SH-SY5Y (cell line): ENCODE measurements at regions not wholly inside any gene's neighbourhood (a gene's known extent, or its start where the extent isn't known, plus 50 kb on each side); places are given as distances from the start of the nearest gene placed in this dataset.
A peak's percentile ranks its signal among the peaks of the same experiment; 100 is the strongest.

Experiments
- GATA2 ChIP-seq: IDR thresholded peaks from 2 replicates; pipeline ENCODE4 v1.6.1; 2011; ENCODE audit warnings: mild to moderate bottlenecking, low read depth, low read length
- GATA3 ChIP-seq: IDR thresholded peaks from 2 replicates; pipeline ENCODE4 v1.6.1; 2011; ENCODE audit warnings: low read depth, mild to moderate bottlenecking, low read length, moderate library complexity

DNA sequence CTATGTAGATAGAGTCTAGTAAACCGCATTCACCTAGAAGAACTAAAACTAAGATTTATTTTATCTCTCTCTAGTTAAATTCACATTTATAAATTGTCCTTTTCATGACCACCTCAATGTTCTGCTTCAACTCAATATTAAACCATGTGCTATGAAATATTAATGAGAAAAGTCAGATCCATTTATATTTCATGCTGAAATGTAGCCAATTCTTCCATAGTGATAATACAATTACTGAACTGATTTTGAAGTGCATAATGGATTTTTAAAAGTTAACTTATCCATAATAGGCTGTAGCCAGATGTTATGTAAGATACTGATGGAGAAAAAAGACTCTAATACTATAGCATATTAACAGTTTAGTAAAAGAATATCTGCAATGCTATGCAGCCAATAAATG is 479.7 kb upstream of the PCDH15 start:
- TF ChIP-seq GATA3 = peak; percentile 35; the same call in 1 of the 2 replicates
- no peak for TF ChIP-seq GATA2

DNA sequence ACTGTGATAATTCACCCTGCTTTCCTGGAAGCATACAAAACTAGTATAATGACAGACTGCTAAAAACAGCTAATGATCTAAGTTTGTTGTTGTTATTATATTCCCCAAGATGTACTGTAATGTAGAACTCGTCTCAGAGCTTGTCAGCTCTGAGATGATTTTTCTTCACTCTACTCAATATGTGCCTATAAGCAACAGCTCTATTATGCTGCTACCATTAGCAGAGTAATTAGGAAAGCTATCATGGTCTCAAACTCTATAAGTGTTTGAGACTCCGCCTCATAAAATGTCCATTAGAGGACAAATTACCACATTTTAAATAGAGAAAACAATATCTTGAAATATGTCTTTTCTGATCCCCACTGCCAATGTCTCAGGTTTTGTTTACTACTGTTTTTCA is 476.5 kb upstream of the PCDH15 start:
- no peak for TF ChIP-seq GATA2
- no peak for TF ChIP-seq GATA3

DNA sequence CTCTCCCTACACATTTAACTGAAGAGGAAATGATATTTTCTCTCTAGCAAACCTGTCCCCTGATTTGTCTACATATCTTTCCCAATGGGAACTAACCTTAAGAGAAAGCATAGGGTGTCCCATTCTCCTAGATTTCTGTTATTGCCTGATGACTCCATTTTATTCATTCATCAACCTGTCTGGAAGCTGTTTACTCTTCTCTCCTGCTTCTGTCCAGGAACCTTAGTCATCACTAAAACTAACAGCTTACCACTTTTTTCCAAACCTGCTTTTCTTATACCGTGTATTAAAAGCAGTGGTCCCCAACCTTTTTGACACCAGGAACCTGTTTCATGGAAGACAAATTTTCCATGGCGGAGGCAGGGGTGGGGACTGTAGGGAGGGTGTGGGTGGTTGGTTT is 473.3 kb upstream of the PCDH15 start:
- TF ChIP-seq GATA2 (no peak), GATA3 (no peak)

DNA sequence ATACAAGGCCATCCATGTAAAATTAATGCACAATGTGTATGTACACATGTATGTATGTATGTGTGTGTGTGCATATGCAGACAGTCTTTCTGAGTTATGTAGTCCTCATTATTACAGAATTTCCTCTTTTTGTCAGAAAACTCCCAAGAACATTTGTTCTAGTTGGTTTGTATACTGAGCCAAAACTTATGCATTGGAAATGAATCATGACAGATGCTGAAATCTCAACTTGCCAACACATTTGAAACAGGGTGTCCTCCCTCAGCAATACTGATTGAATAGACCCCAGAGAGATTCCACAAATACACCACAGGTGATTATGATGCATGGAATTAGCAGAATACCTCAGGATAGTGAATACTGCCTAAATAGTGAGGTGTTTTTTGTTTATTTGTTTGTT is 472.9 kb upstream of the PCDH15 start:
- no peak for TF ChIP-seq GATA3
- TF ChIP-seq GATA2 = no peak

- TF ChIP-seq GATA3 (no peak), GATA2 (no peak)
These were observed 471.9 kb upstream of the PCDH15 start for GRCh38 chr10:55272886-55273285.

GRCh38 chr10:55266797-55267196 is 465.8 kb upstream of the PCDH15 start:
- TF ChIP-seq GATA3 (no peak), GATA2 (no peak)

DNA sequence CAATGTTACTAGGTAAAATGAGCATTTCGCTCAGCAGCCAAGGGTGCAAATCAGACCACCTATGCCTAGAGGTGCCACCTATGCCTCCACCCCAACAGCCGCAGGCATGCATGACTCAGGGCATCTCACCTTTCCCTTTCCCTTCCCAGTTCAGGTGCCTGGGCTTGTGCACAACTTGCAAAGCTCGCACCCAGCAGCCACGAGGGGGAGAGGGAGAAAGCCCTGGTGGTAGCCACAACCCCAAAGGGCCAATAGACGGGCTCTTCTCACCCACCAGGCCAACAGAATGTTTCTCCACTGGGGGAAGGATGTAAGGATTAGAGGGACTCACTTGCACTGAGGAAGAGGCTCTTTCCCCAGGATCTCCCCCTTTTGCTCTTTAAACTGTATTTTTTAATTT is 462.3 kb upstream of the PCDH15 start:
- TF ChIP-seq GATA3 (no peak), GATA2 (no peak)

DNA sequence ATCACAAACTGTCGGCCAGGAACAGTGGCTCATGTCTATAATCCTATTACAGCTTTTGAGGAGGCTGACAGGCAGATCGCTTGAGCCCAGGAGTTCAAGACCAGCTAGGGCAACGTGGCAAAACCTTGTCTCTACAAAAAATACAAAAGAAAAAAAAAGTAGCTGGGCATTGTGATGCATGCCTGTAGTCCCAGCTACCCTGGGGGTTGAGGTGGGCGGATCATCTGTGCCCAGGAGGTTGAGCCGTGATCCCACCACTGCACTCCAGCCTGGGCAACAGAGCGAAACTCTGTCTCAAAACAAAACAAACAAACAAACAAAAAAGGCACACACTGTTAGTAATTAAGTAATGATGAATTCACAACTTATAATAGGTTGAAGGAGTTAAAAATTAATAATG is 441.5 kb upstream of the PCDH15 start:
- TF ChIP-seq GATA3 = no peak
- no peak for TF ChIP-seq GATA2

DNA sequence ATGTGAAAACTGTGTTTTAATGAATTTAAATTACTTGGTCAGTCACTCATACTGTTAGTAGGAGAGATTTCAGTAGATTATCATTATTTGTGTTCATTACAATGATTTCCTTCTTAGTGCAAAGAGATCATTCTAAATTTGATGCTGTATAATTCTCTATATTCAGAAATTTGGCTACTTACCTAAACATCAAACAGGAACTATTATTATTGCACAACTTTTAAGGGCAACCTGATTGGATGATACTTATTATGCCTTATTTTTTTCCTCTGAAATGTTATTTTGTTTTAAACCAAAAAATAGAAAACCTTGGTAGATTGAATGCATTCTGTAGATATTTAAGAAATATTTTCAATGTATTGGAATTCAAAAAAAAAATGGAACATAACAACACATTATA is 436.4 kb upstream of the PCDH15 start:
- TF ChIP-seq GATA2 (no peak), GATA3 (no peak)

- TF ChIP-seq GATA2 (no peak), GATA3 (no peak)
These were observed 432.5 kb upstream of the PCDH15 start for GRCh38 chr10:55233505-55233904.

DNA sequence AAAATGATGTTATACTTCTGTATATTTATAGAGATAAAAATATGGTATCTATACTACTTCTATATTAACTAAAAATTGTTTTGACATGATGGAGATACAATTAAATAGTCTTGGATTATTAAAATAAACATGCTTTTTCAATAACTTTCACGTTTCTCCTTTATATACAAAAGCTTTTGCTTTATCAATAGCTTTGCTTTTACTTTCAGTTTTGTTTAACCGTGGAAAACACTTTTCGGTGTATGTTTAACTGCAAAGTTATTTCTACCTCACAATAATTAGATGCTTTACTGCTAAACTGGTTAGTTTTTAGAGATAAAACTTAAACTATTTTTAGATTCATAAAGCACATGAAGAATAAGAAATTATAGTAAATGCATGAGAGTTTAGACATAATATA is 432.1 kb upstream of the PCDH15 start:
- TF ChIP-seq GATA2 = no peak
- no peak for TF ChIP-seq GATA3

- TF ChIP-seq GATA2 = no peak
- no peak for TF ChIP-seq GATA3
These were observed 431.5 kb upstream of the PCDH15 start for GRCh38 chr10:55232553-55232952.

DNA sequence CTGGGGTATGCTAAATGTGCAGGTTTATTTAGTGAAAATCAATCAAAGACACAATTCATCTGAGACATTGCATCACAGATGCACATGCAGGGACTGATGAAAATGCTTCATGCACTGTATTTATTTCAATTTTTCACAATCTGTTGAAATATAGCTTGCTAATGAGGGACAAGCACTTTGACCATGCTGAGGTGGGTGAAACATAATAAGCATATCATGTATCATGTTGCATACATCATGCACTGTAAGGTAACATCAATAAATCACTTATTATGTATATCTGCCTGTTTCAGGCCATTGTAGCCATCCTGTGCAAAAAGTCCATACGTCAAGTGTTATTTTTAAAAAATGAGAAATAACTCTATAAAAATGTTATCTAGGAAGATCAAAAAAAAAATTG is 426.9 kb upstream of the PCDH15 start:
- TF ChIP-seq GATA2 = no peak
- TF ChIP-seq GATA3 = no peak

- no peak for TF ChIP-seq GATA3
- TF ChIP-seq GATA2 = no peak
These were observed 423.2 kb upstream of the PCDH15 start for GRCh38 chr10:55224007-55224781.

- TF ChIP-seq GATA3 (no peak), GATA2 (no peak)
These were observed 422.3 kb upstream of the PCDH15 start for GRCh38 chr10:55223352-55223751.

DNA sequence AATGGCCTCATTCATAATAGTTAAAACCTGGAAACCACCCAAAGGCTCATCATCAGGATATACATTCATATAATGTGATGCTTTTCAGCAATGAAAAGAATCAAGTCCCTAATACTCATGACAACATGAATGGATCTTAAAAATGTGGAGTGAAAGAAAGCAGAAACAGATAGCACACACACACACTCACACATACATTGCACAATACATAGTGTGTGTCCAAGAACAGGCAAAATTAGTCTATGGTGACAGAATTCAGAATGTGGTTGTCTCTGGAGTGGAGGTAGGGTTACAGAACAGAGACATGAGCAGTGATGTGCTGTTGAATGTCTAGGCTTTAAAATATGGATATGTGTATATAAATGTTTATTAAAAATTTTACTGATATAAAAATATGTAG is 419.9 kb upstream of the PCDH15 start:
- no peak for TF ChIP-seq GATA2
- TF ChIP-seq GATA3 = no peak

DNA sequence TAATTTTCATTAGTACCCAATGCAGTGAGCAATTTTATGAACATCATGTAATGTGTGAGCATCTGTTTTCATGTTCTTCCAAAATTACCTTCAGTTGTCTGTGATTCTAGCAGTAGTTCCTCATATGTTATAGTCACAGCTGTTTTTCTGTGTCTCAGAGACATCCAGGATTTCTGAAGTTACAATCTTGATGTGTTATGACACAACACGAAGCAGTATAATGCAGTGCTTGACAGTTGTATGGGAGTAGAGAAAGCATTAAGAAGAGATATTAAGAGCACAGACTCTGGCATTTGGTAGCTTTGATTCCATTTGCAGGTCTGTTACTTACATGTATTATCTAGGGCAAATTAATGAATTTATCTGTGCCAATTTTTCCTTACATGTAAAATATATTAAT is 414.7 kb upstream of the PCDH15 start:
- TF ChIP-seq GATA2 (no peak), GATA3 (no peak)
